Astrocyte (in vitro differentiated cells and primary cell): ENCODE measurements at regions not wholly inside any gene's neighbourhood (a gene's known extent, or its start where the extent isn't known, plus 50 kb on each side); places are given as distances from the start of the nearest gene placed in this dataset.

ENCODE experiments used
- DNase-seq: peaks from one replicate; pipeline ENCODE4 v3.0.0-alpha.2; 2010; ENCODE audit warnings: low read depth
- FAIRE-seq: peaks from 2 replicates; lab custom pipeline; 2011; peaks lifted over from hg19 to GRCh38; lab: Jason Lieb, UNC
- H2AFZ ChIP-seq: 2 replicates; pipeline ENCODE4 v1.6.0; 2012; ENCODE audit warnings: low read depth, low read length, inconsistent platforms
- H3K27ac ChIP-seq: 2 replicates; pipeline ENCODE4 v1.5.1; 2011; ENCODE audit warnings: low read depth, low read length, inconsistent platforms
- H3K27me3 ChIP-seq: 2 replicates; pipeline ENCODE4 v1.6.0; 2011; ENCODE audit warnings: low read length, inconsistent platforms; ENCODE audit not compliant: insufficient read depth
- H3K36me3 ChIP-seq: 2 replicates; pipeline ENCODE4 v1.5.1; 2011; ENCODE audit warnings: low read length, inconsistent platforms; ENCODE audit not compliant: insufficient read depth
- H3K4me1 ChIP-seq: 2 replicates; pipeline ENCODE4 v1.5.1; 2011; ENCODE audit warnings: low read length, inconsistent platforms; ENCODE audit not compliant: insufficient read depth
- H3K4me2 ChIP-seq: 2 replicates; pipeline ENCODE4 v1.6.0; 2012; ENCODE audit warnings: low read length, inconsistent platforms
- H3K4me3 ChIP-seq: 2 replicates; pipeline ENCODE4 v1.5.1; 2011; ENCODE audit warnings: low read depth, mild to moderate bottlenecking, low read length, inconsistent platforms; ENCODE audit not compliant: insufficient read depth
- H3K79me2 ChIP-seq: 2 replicates; pipeline ENCODE4 v1.6.0; 2012; ENCODE audit warnings: mild to moderate bottlenecking, low read length, inconsistent platforms; ENCODE audit not compliant: insufficient read depth
- H3K9ac ChIP-seq: 2 replicates; pipeline ENCODE4 v1.6.0; 2012; ENCODE audit warnings: mild to moderate bottlenecking, low read length, inconsistent platforms
- H3K9me3 ChIP-seq: 2 replicates; pipeline ENCODE4 v1.5.1; 2012; ENCODE audit warnings: low read depth, mild to moderate bottlenecking, low read length, inconsistent platforms; ENCODE audit not compliant: insufficient read depth
- H4K20me1 ChIP-seq: 2 replicates; pipeline ENCODE4 v1.6.0; 2012; ENCODE audit warnings: low read length, inconsistent platforms; ENCODE audit not compliant: insufficient read depth
- H3K27ac Mint-ChIP-seq: one replicate; pipeline ENCODE4 v1.8.0; 2021; ENCODE audit warnings: mild to moderate bottlenecking, mixed read lengths; ENCODE audit not compliant: unreplicated experiment
- H3K27me3 Mint-ChIP-seq: one replicate; pipeline ENCODE4 v1.8.0; 2021; ENCODE audit warnings: low read depth, mixed read lengths; ENCODE audit not compliant: unreplicated experiment
- H3K36me3 Mint-ChIP-seq: one replicate; pipeline ENCODE4 v1.8.0; 2021; ENCODE audit warnings: low read depth, mixed read lengths; ENCODE audit not compliant: unreplicated experiment
- H3K4me1 Mint-ChIP-seq: one replicate; pipeline ENCODE4 v1.8.0; 2021; ENCODE audit warnings: low read depth, mixed read lengths; ENCODE audit not compliant: unreplicated experiment
- H3K4me3 Mint-ChIP-seq: one replicate; pipeline ENCODE4 v1.8.0; 2021; ENCODE audit warnings: mild to moderate bottlenecking, moderate library complexity, mixed read lengths; ENCODE audit not compliant: unreplicated experiment
- H3K9me3 Mint-ChIP-seq: one replicate; pipeline ENCODE4 v1.8.0; 2021; ENCODE audit warnings: mild to moderate bottlenecking, mixed read lengths; ENCODE audit not compliant: unreplicated experiment
- CTCF ChIP-seq: IDR thresholded peaks from 2 replicates; pipeline ENCODE4 v1.5.1; 2011; ENCODE audit warnings: low read depth, mild to moderate bottlenecking, inconsistent platforms, low read length, moderate library complexity; ENCODE audit not compliant: insufficient read depth
- EZH2 ChIP-seq: IDR thresholded peaks from 2 replicates; pipeline ENCODE4 v1.6.1; 2012; ENCODE audit warnings: mild to moderate bottlenecking, low read length, inconsistent platforms; ENCODE audit not compliant: insufficient read depth

DNA sequence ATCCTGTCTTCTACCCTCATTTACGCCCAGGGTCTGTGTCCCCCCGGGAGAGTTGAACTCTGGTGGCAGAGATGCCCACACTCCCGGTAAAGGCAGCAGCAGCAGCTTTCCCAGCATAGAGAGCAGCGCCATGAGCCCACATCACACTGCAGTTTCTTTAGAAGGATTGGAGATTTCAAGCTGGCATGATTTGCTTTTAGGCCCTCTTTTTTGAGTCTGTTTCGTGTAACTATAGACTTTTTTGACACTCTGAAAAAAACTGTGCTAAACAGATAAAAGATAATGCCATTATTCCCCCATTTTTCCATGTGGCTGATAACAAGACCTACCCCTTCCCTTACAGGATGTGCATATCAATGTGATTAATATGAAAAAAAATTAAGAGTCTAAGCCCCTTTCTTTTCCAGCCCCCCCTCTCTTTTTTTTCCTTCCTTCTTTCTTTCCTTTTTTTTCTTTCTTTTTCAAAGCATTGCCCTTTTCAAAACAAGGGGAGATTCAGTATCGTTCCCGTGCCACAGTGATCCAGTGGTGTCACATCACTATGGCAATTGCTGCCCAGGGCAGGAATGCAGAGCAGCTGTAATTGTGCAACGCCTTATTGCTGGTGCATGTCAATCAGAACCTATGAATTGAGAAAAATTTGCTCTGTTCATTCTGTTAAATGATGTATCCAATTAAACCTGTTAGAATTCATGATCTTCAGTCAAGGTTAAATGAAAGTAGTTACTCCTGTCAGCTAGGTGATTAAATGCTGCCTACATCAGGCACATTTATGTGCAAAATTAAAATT lies 104.5 kb downstream of the CDCA7 start:
- H3K27me3 ChIP-seq: peaks cover 4% of the 10 kb centered on the region
- DNase-seq (no peak), FAIRE-seq (no peak)
- Mint-ChIP-seq H3K4me3 (peak overlapping the region; percentile 64), H3K4me1 (peaks cover 2% of the 10 kb centered on the region), H3K9me3 (peaks cover 2% of the 10 kb centered on the region), H3K36me3 (no peaks in the 10 kb centered on the region), H3K27ac (no peak overlapping the region), H3K27me3 (peaks cover 5% of the 10 kb centered on the region)
- no peaks in the 10 kb centered on the region for H3K9me3 ChIP-seq
- H3K36me3 ChIP-seq: no peaks in the 10 kb centered on the region
- no peak overlapping the region for H3K27ac ChIP-seq
- no peak for TF ChIP-seq CTCF
- TF ChIP-seq EZH2: no peak
- peak overlapping the region; percentile 37 for H2AFZ ChIP-seq
- no peaks in the 10 kb centered on the region for H3K4me1 ChIP-seq
- H3K9ac ChIP-seq: no peak overlapping the region
- no peak overlapping the region for H3K4me2 ChIP-seq
- no peak overlapping the region for H3K4me3 ChIP-seq
- H4K20me1 ChIP-seq: no peaks in the 10 kb centered on the region
- no peaks in the 10 kb centered on the region for H3K79me2 ChIP-seq

- DNase-seq: no peak
Observed at GRCh38 chr2:173462892-173463840, 108.5 kb downstream of the CDCA7 start.

More at GRCh38 chr2:173462892-173463840, 108.5 kb downstream of the CDCA7 start:
- Histone ChIP-seq H3K4me1 (no peaks in the 10 kb centered on the region), H3K9ac (no peak overlapping the region), H3K9me3 (no peaks in the 10 kb centered on the region), H3K27ac (no peak overlapping the region), H2AFZ (no peak overlapping the region), H3K4me3 (no peak overlapping the region), H4K20me1 (no peaks in the 10 kb centered on the region), H3K36me3 (no peaks in the 10 kb centered on the region), H3K4me2 (peak overlapping the region; percentile 12), H3K79me2 (no peaks in the 10 kb centered on the region), H3K27me3 (peaks cover 4% of the 10 kb centered on the region)
- H3K27me3 Mint-ChIP-seq: peaks cover 6% of the 10 kb centered on the region
- no peak for FAIRE-seq
- no peak overlapping the region for H3K4me3 Mint-ChIP-seq
- H3K36me3 Mint-ChIP-seq: no peaks in the 10 kb centered on the region
- no peak overlapping the region for H3K27ac Mint-ChIP-seq
- TF ChIP-seq CTCF (no peak), EZH2 (no peak)
- no peaks in the 10 kb centered on the region for H3K4me1 Mint-ChIP-seq
- H3K9me3 Mint-ChIP-seq: no peaks in the 10 kb centered on the region
